ENCODE measurements at regions not wholly inside any gene's neighbourhood (a gene's known extent, or its start where the extent isn't known, plus 50 kb on each side); places are given as distances from the start of the nearest gene placed in this dataset.
A peak's percentile ranks its signal among the peaks of the same experiment; 100 is the strongest.

GRCh38 chr7:96931891-96932290 is 73.5 kb upstream of the DLX6 start:
- DNase-seq (ENCODE audit: low spot score in 2 of 2) = no peak
- Histone ChIP-seq H3K9me3 (no peaks in the 10 kb centered on the region), H3K4me1 (no peaks in the 10 kb centered on the region), H3K36me3 (no peaks in the 10 kb centered on the region), H3K27ac (no peak overlapping the region), H3K27me3 (no peaks in the 10 kb centered on the region), H3K4me3 (no peak overlapping the region)
- intact Hi-C loops (cut with DNase I; ENCODE audit: low total_unique reads) = no loop called here
- TF ChIP-seq CTCF (IDR thresholded peaks at IDR 0.05) (no peak), POLR2AphosphoS5 (IDR thresholded peaks at IDR 0.05) (no peak), POLR2A (IDR thresholded peaks at IDR 0.05) (no peak)

GRCh38 chr7:96933067-96933645 is 72.2 kb upstream of the DLX6 start:
- Histone ChIP-seq H3K36me3 (no peaks in the 10 kb centered on the region), H3K27ac (no peak overlapping the region), H3K9me3 (no peaks in the 10 kb centered on the region), H3K4me1 (no peaks in the 10 kb centered on the region), H3K27me3 (no peaks in the 10 kb centered on the region), H3K4me3 (no peak overlapping the region)
- TF ChIP-seq POLR2AphosphoS5 (IDR thresholded peaks at IDR 0.05) (no peak), CTCF (IDR thresholded peaks at IDR 0.05) (no peak), POLR2A (IDR thresholded peaks at IDR 0.05) (no peak)
- intact Hi-C loops (cut with DNase I; ENCODE audit: low total_unique reads) = no loop called here
- DNase-seq (ENCODE audit: low spot score in 2 of 2) = no peak

- no peak for TF ChIP-seq POLR2AphosphoS5 (IDR thresholded peaks at IDR 0.05)
- TF ChIP-seq POLR2A (IDR thresholded peaks at IDR 0.05) = no peak
- no peak for TF ChIP-seq CTCF (IDR thresholded peaks at IDR 0.05)
- Histone ChIP-seq H3K36me3 (no peaks in the 10 kb centered on the region), H3K4me1 (no peaks in the 10 kb centered on the region), H3K4me3 (no peak overlapping the region), H3K27ac (no peak overlapping the region), H3K9me3 (no peaks in the 10 kb centered on the region), H3K27me3 (peaks cover 0 to 12% of the 10 kb centered on the region in 2 donors)
- intact Hi-C loops (cut with DNase I; ENCODE audit: low total_unique reads) = no loop called here
- DNase-seq (ENCODE audit: low spot score in 2 of 2) = no peak
These were observed 68.7 kb upstream of the DLX6 start for GRCh38 chr7:96936621-96937020.

GRCh38 chr7:96942112-96942511 is 63.2 kb upstream of the DLX6 start:
- intact Hi-C loops (cut with DNase I; ENCODE audit: low total_unique reads) = no loop called here

GRCh38 chr7:96949766-96950165 is 55.6 kb upstream of the DLX6 start:
- Histone ChIP-seq H3K4me1 (no peaks in the 10 kb centered on the region), H3K27ac (no peak overlapping the region), H3K9me3 (no peaks in the 10 kb centered on the region), H3K4me3 (no peak overlapping the region), H3K27me3 (peaks cover 0 to 25% of the 10 kb centered on the region in 2 donors), H3K36me3 (no peaks in the 10 kb centered on the region)
- DNase-seq (ENCODE audit: low spot score in 2 of 2) = peak in 1 of 2 donors; percentile 28
- intact Hi-C loops (cut with DNase I; ENCODE audit: low total_unique reads) = no loop called here
- TF ChIP-seq CTCF (IDR thresholded peaks at IDR 0.05) (peak in 1 of 3 donors; percentile 32), POLR2AphosphoS5 (IDR thresholded peaks at IDR 0.05) (no peak), POLR2A (IDR thresholded peaks at IDR 0.05) (no peak)

More at GRCh38 chr7:96942112-96942511, 63.2 kb upstream of the DLX6 start:
- Histone ChIP-seq H3K4me3 (no peak overlapping the region), H3K36me3 (no peaks in the 10 kb centered on the region), H3K9me3 (no peaks in the 10 kb centered on the region), H3K27ac (no peak overlapping the region), H3K4me1 (no peaks in the 10 kb centered on the region), H3K27me3 (peaks cover 0 to 39% of the 10 kb centered on the region in 2 donors)
- TF ChIP-seq POLR2A (IDR thresholded peaks at IDR 0.05) = no peak
- TF ChIP-seq CTCF (IDR thresholded peaks at IDR 0.05) = no peak
- no peak for TF ChIP-seq POLR2AphosphoS5 (IDR thresholded peaks at IDR 0.05)
- no peak for DNase-seq (ENCODE audit: low spot score in 2 of 2)

All from breast epithelium (tissue), 4 donors.